OCI-LY3 (cell line): ENCODE measurements at regions not wholly inside any gene's neighbourhood (a gene's known extent, or its start where the extent isn't known, plus 50 kb on each side); places are given as distances from the start of the nearest gene placed in this dataset.

Experiments
- EZH2phosphoT487 ChIP-seq: fragments of 200-600 bp; shearing (Covaris generic); IDR thresholded peaks from 2 replicates; pipeline ENCODE4 v1.6.1; 2018; ENCODE audit warnings: antibody characterized with exemption, mixed run types, low read depth
- TF ChIP-seq, protein P1 (sequence below): fragments of 200-600, 300-600 bp; sonication (generic); IDR thresholded peaks from 2 replicates; pipeline ENCODE4 v1.5.1; 2014; ENCODE audit warnings: antibody characterized with exemption, low read length, low read depth

DNA sequence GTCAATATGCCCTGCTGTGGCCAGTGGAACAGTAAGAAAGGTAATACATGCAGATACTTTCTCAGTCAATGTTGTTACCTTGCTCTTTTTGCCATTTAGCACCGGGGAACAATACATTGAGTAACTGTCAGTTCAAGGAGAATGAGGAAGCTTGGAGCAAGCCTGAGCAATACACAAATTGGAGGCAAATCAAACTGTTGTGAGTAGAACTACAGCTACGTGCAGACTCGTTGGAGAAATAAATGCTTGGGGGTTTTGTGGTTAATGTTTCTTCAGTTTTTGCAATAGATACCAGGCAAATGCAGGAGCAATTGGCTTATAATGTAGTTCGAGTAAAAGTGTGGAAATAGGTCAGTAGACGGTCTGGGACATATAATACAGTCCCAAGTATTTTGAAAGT lies 587.3 kb upstream of the ROBO1 start:
- TF ChIP-seq, protein P1, sequence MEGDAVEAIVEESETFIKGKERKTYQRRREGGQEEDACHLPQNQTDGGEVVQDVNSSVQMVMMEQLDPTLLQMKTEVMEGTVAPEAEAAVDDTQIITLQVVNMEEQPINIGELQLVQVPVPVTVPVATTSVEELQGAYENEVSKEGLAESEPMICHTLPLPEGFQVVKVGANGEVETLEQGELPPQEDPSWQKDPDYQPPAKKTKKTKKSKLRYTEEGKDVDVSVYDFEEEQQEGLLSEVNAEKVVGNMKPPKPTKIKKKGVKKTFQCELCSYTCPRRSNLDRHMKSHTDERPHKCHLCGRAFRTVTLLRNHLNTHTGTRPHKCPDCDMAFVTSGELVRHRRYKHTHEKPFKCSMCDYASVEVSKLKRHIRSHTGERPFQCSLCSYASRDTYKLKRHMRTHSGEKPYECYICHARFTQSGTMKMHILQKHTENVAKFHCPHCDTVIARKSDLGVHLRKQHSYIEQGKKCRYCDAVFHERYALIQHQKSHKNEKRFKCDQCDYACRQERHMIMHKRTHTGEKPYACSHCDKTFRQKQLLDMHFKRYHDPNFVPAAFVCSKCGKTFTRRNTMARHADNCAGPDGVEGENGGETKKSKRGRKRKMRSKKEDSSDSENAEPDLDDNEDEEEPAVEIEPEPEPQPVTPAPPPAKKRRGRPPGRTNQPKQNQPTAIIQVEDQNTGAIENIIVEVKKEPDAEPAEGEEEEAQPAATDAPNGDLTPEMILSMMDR, result no peak
- TF ChIP-seq EZH2phosphoT487, result no peak
